ENCODE measurements at regions not wholly inside any gene's neighbourhood (a gene's known extent, or its start where the extent isn't known, plus 50 kb on each side); places are given as distances from the start of the nearest gene placed in this dataset.
A peak's percentile ranks its signal among the peaks of the same experiment; 100 is the strongest.

DNA sequence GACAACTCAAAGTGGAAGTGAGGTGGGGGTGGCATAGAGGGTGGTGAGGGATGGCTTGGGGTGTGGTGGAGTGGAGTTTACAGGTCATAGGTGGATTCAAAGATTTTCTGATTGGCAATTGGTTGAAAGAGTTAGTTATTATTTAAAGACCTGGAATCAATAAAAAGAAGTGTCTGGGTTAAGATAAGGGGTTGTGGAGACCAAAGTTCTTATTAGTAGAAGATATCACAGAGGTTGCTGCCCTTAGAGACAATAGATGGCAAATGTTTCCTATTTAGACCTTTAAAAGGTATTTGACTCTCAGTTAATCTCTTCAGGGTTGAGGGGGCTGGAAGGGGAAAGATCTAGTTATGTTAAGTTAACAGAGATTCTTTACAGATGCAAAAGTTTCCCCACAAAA, 412.3 kb upstream of the TBL1XR1 start:
- Histone ChIP-seq H3K9ac (ENCODE audit: low read length) (no peak overlapping the region), H4K20me1 (ENCODE audit: insufficient read depth, low read length) (no peaks in the 10 kb centered on the region), H2AFZ (ENCODE audit: low read length) (no peak overlapping the region), H3K9me2 (replicated peaks; ENCODE audit: insufficient read depth, low read length) (no peaks in the 10 kb centered on the region), H3K27me3 (replicated peaks; ENCODE audit: insufficient read depth, low read length) (no peaks in the 10 kb centered on the region), H3K79me2 (ENCODE audit: low read length) (no peaks in the 10 kb centered on the region), H3K4me3 (ENCODE audit: low read length) (no peak overlapping the region), H3K27ac (ENCODE audit: low read length) (no peak overlapping the region), H3K9me3 (replicated peaks; ENCODE audit: insufficient read depth, low read length) (no peaks in the 10 kb centered on the region), H3F3A (ENCODE audit: insufficient read depth, low read length) (no peaks in the 10 kb centered on the region), H3K36me3 (replicated peaks; ENCODE audit: insufficient read depth, low read length) (no peaks in the 10 kb centered on the region), H3K4me1 (ENCODE audit: low read length) (peaks cover 7% of the 10 kb centered on the region), H3K4me2 (ENCODE audit: low read depth, low read length) (no peak overlapping the region)
- no peak for DNase-seq
- TF ChIP-seq CTCF (IDR thresholded peaks at IDR 0.05; ENCODE audit: low read length) (no peak), EZH2 (optimal IDR thresholded peaks at IDR 0.05; ENCODE audit: low read depth, low read length) (no peak), EZH2phosphoT487 (IDR thresholded peaks at IDR 0.05; ENCODE audit: low read length) (no peak)

DNA sequence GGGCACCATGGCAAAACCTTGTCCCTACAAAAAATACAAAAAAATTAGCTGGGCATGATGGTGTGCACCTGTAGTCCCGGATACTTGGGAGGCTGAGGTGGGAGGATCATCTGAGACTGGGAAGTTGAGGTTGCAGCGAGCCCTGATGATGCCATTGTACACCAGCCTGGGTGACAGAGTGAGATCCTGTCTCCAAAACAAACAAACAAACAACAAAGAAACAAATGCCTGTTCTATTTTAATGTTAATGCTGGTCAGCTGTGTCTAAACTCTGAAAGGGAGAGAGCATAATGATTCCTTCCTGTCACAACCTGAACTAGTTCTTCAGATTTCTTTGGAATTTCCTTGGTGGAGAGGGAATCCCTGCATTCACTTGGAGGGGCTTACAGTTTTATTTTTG, 413.0 kb upstream of the TBL1XR1 start:
- no peaks in the 10 kb centered on the region for H3K79me2 ChIP-seq (ENCODE audit: low read length)
- H3K9me3 ChIP-seq (replicated peaks; ENCODE audit: insufficient read depth, low read length), result no peaks in the 10 kb centered on the region
- no peak overlapping the region for H3K4me3 ChIP-seq (ENCODE audit: low read length)
- no peaks in the 10 kb centered on the region for H4K20me1 ChIP-seq (ENCODE audit: insufficient read depth, low read length)
- H3K4me1 ChIP-seq (ENCODE audit: low read length), result peaks cover 7% of the 10 kb centered on the region
- H3K9me2 ChIP-seq (replicated peaks; ENCODE audit: insufficient read depth, low read length), result no peaks in the 10 kb centered on the region
- no peak overlapping the region for H2AFZ ChIP-seq (ENCODE audit: low read length)
- H3K27ac ChIP-seq (ENCODE audit: low read length), result no peak overlapping the region
- no peak for DNase-seq
- H3K9ac ChIP-seq (ENCODE audit: low read length), result no peak overlapping the region
- H3K36me3 ChIP-seq (replicated peaks; ENCODE audit: insufficient read depth, low read length), result no peaks in the 10 kb centered on the region
- no peaks in the 10 kb centered on the region for H3K27me3 ChIP-seq (replicated peaks; ENCODE audit: insufficient read depth, low read length)
- no peak for TF ChIP-seq EZH2phosphoT487 (IDR thresholded peaks at IDR 0.05; ENCODE audit: low read length)
- TF ChIP-seq EZH2 (optimal IDR thresholded peaks at IDR 0.05; ENCODE audit: low read depth, low read length), result no peak
- TF ChIP-seq CTCF (IDR thresholded peaks at IDR 0.05; ENCODE audit: low read length), result no peak
- H3F3A ChIP-seq (ENCODE audit: insufficient read depth, low read length), result no peaks in the 10 kb centered on the region
- H3K4me2 ChIP-seq (ENCODE audit: low read depth, low read length), result no peak overlapping the region

DNA sequence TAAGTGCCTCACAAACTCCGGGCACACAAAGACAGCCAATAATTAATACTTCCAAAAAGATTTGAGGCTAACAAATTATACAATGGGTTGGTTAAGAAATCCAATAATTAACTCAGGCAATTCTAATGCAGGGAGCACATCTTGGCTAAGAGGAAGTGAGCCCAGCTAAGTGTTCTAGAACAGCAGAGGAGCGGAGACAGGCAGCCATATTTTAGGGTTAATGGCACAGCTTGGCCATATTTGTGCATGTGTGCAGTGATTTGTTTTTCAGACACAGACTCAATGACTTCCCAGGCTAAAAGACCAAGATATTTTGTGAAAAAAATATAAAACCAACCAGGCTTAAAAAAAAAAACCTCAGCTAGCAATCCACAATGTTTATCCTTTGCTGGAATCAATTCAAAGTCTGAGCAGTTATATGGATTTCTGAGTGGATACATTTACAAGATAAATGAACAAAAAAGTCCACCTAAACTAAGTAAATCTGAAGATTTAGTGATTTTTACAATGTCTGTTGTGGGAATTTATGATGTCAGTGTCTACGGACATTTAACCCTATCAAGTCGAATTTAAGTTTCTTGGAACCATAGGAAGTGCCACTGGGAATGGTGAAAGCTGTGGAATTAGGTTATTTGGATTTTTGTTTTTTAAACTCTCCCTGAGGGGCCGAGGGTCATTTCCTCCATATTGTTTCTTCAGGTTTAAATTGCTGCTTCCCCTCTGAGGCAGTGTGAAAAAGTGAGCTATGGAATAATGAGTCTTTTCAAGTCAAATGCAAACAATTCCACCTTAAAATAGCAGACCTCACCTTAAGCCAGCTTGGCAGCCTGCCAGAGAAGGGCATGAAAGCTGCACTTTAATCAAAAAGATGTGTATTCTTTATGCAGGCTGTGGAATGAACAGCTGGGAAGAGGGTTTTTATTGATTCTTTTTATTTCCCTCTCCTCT, 413.7 kb upstream of the TBL1XR1 start:
- Histone ChIP-seq H3K9me2 (replicated peaks; ENCODE audit: insufficient read depth, low read length) (no peaks in the 10 kb centered on the region), H3K79me2 (ENCODE audit: low read length) (no peaks in the 10 kb centered on the region), H3K4me2 (ENCODE audit: low read depth, low read length) (no peak overlapping the region), H3K9ac (ENCODE audit: low read length) (no peak overlapping the region), H3K27me3 (replicated peaks; ENCODE audit: insufficient read depth, low read length) (no peaks in the 10 kb centered on the region), H3K4me3 (ENCODE audit: low read length) (no peak overlapping the region), H3K9me3 (replicated peaks; ENCODE audit: insufficient read depth, low read length) (no peaks in the 10 kb centered on the region), H3K4me1 (ENCODE audit: low read length) (peaks cover 7% of the 10 kb centered on the region), H4K20me1 (ENCODE audit: insufficient read depth, low read length) (no peaks in the 10 kb centered on the region), H2AFZ (ENCODE audit: low read length) (no peak overlapping the region), H3F3A (ENCODE audit: insufficient read depth, low read length) (no peaks in the 10 kb centered on the region), H3K27ac (ENCODE audit: low read length) (no peak overlapping the region), H3K36me3 (replicated peaks; ENCODE audit: insufficient read depth, low read length) (no peaks in the 10 kb centered on the region)
- peak; percentile 80 for DNase-seq
- TF ChIP-seq EZH2 (optimal IDR thresholded peaks at IDR 0.05; ENCODE audit: low read depth, low read length) (no peak), CTCF (IDR thresholded peaks at IDR 0.05; ENCODE audit: low read length) (no peak)

Measured in MM.1S (cell line).